PC-3 (cell line): ENCODE measurements at regions not wholly inside any gene's neighbourhood (a gene's known extent, or its start where the extent isn't known, plus 50 kb on each side); places are given as distances from the start of the nearest gene placed in this dataset.

Experiments used
- CTCF ChIP-seq: fragments of 300-600 bp; sonication (generic); conservative IDR thresholded peaks from 2 replicates; pipeline ENCODE4 v1.5.1; 2017; ENCODE audit warnings: antibody characterized with exemption, low read depth, mild to moderate bottlenecking, low read length
- EZH2 ChIP-seq: fragments of 300-600 bp; sonication (generic); IDR thresholded peaks from one replicate; pipeline ENCODE4 v1.6.1; 2017; ENCODE audit warnings: antibody characterized with exemption, mild to moderate bottlenecking, low read length; ENCODE audit not compliant: unreplicated experiment

- no peak for TF ChIP-seq CTCF
- TF ChIP-seq EZH2: no peak
Measured at GRCh38 chr1:163796394-163796821, 474.7 kb downstream of the NUF2 start.
